AG04449 (cell line): ENCODE measurements at regions not wholly inside any gene's neighbourhood (a gene's known extent, or its start where the extent isn't known, plus 50 kb on each side); places are given as distances from the start of the nearest gene placed in this dataset.
"Not testable (repeated sequence)": the region's sequence is repeated elsewhere in the genome, so short reads cannot be mapped to it uniquely, and the experiment has no call there.

Experiments used
- CTCF ChIA-PET: fragments of 350-600 bp; formaldehyde crosslinking; extraction: SDS; loops from one replicate; lab custom pipeline; 2021; ENCODE audit warnings: antibody characterized with exemption; lab: Yijun Ruan, JAX
- POLR2A ChIA-PET: fragments of 400-600, 350-600 bp; formaldehyde crosslinking; extraction: SDS; loops from one replicate; lab custom pipeline; 2020; ENCODE audit warnings: antibody characterized with exemption, inconsistent platforms; lab: Yijun Ruan, JAX
- DNase-seq: peaks from one replicate; pipeline ENCODE4 v3.0.0-alpha.2; 2010; ENCODE audit warnings: low read depth, low spot score
- H3K4me3 ChIP-seq: 2 replicates; pipeline ENCODE4 v1.5.1; 2011; ENCODE audit warnings: low read depth, mild to moderate bottlenecking, control low read depth, low read length
- CTCF ChIP-seq: IDR thresholded peaks from one replicate; pipeline ENCODE4 v1.5.1; 2011; ENCODE audit warnings: mild to moderate bottlenecking, moderate library complexity, low read length, control low read depth, inconsistent platforms; ENCODE audit not compliant: insufficient read depth; ENCODE audit errors: missing control alignments

DNA sequence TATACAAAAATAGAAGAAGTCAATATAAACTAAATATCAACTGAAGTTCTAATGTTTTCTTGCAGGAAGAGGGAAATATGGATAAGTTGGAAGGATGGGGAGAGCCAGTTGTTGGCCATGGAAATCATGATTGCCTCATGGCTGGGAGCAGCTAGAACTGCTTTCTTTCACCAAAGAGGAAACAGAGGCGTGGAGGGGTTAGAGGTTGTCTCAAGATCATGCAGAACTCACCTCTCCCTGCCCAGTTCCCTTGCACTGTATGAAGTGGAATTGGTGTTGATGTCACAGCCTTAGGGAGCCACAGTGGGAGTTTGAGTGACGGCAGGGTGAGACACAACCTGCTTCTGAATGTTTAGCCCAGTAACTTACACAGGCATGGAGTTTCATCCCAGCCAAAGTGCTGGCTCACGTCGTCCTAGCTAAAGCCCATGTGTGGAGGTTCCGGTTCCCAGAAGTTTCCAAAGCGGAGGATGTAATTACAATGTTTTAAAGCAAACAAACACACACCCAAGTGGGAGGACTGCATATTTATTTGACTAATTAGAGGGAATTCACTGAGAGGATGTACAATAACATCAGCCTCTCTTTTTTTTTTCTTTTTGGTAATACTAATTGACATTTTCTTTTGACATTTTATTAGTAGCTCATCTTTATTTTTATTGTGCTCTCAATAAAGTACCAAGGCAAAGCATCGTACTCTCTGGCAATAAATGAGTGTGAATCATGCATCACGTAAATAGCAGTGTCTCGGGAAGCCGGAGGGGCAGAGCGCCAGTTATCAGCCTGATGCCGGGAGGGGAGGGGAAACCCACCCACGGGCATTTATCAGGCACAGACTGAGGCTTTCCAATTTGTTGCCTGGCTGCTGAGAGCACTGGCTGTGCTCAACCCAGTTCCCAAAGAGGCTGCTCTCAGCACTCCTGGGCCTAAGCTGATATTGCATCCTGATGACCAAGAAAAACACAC is 118.7 kb upstream of the CDH5 start:
- DNase-seq, result no peak
- POLR2A ChIA-PET, result interaction anchor here (1.3 kb wide), 1 partner anchor 9 kb away, joined by 3 read pairs; no protein-coding TSS in a partner anchor
- CTCF ChIA-PET, result interaction anchor here (1.2 to 2.3 kb wide), 4 partner anchors 16 to 67 kb away, joined by 3 to 8 read pairs (median 3); no protein-coding TSS in a partner anchor
- no peak overlapping the region for H3K4me3 ChIP-seq
- no peak for TF ChIP-seq CTCF

DNA sequence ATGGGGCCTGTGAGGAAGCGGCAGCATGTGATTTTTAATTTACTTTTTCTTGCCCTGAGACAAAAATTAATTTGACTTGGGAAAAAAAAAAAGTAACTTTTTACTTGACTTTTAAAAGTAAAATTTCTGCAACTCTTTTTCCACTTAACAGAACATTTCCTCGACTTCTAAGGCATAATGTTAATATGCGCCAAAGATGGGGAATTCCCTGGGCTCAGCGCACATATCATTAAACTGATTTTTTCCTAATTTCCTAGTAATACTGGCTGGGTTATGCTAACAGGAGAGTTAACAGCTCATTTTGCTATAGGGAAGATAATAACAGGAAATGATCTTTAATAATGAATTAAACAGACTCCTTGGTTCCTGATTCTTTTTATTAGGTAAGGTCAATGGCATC is 120.6 kb upstream of the CDH5 start:
- no peak for TF ChIP-seq CTCF
- ChIA-PET POLR2A (no interaction called here), CTCF (no interaction called here)
- DNase-seq, result no peak
- no peak overlapping the region for H3K4me3 ChIP-seq

- no peak for TF ChIP-seq CTCF
- no peak for DNase-seq
- ChIA-PET POLR2A (no interaction called here), CTCF (no interaction called here)
- no peak overlapping the region for H3K4me3 ChIP-seq
Observed at GRCh38 chr16:66245072-66245471, 121.4 kb upstream of the CDH5 start.

GRCh38 chr16:66242672-66243071 is 123.8 kb upstream of the CDH5 start:
- ChIA-PET CTCF (no interaction called here), POLR2A (no interaction called here)
- no peak for DNase-seq
- no peak overlapping the region for H3K4me3 ChIP-seq
- TF ChIP-seq CTCF, result no peak

GRCh38 chr16:66242206-66242605 is 124.3 kb upstream of the CDH5 start:
- DNase-seq, POLR2A ChIA-PET, CTCF ChIA-PET, H3K4me3 ChIP-seq: not testable (repeated sequence)

DNA sequence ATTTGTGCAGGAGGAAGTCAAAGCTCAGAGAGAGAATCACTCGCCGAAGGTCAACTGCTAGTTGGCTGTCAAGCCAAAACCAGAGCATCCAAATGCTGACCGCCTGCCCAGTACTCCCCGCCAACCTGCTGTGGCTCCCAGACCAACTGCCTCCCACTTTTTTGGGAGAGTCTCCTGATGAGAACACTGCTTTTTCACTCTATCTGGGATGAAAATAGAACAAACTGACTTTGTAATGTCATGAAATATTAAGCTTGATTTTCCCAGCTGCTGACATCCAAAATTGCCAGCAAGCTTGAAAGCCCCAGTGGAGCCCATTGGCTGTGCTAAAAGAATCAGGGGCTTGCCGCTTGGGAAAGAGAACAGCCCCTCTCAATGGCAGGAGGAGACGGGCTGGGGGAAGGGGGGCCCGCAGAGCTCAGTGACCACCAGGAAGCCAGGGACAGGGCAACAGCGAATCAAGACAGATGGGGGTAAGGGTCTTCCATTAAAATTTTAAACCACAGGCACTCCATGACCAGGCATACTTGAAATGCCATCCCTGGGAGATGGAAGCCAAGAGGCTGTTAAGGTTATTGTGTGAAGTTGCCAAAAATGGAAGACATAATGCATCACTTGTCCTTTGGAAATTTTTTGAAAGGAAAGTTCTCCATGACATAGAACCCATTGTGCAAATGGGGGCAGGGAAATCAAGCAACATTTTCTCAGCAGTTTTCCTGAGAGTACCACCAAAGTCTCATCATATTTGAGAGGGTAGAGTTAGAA is 125.7 kb upstream of the CDH5 start:
- no peak for DNase-seq
- H3K4me3 ChIP-seq, result no peak overlapping the region
- ChIA-PET POLR2A (no interaction called here), CTCF (interaction anchor here (0.7 kb wide), 1 partner anchor 9 kb away, joined by 3 read pairs; no protein-coding TSS in a partner anchor)
- no peak for TF ChIP-seq CTCF
